GM23338 (cell line): ENCODE measurements at regions not wholly inside any gene's neighbourhood (a gene's known extent, or its start where the extent isn't known, plus 50 kb on each side); places are given as distances from the start of the nearest gene placed in this dataset.

Source experiments
- CREB1 ChIP-seq: fragments of 250-450 bp; sonication (Bioruptor Pico); IDR thresholded peaks from 2 replicates; pipeline ENCODE4 v1.5.0; 2020; ENCODE audit warnings: low read depth, mild to moderate bottlenecking, moderate library complexity
- CTCF ChIP-seq, 2 experiments: fragments of 200-600 bp in 1 of 2; sonication (generic) in 1 of 2; conservative IDR thresholded peaks; 2 replicates each; pipeline versions ENCODE4 v1.5.1 to v1.6.1; 2016 to 2017; ENCODE audit warnings: antibody characterized with exemption in 2 of 2, low read depth in 2 of 2, mild to moderate bottlenecking in 2 of 2, moderate library complexity in 1 of 2
- EZH2 ChIP-seq: fragments of 200-600 bp; sonication (generic); IDR thresholded peaks from one replicate; pipeline ENCODE4 v1.8.0; 2017; ENCODE audit warnings: antibody characterized with exemption, mild to moderate bottlenecking, low read depth; ENCODE audit not compliant: unreplicated experiment
- EZH2phosphoT487 ChIP-seq: fragments of 200-600 bp; sonication (generic); IDR thresholded peaks from one replicate; pipeline ENCODE4 v1.8.1; 2018; ENCODE audit warnings: antibody characterized with exemption; ENCODE audit not compliant: unreplicated experiment
- JUNB ChIP-seq: IDR thresholded peaks from one replicate; pipeline ENCODE4 v1.6.1; 2016; ENCODE audit warnings: antibody characterized with exemption; ENCODE audit not compliant: unreplicated experiment
- NANOG ChIP-seq: IDR thresholded peaks from 2 replicates; pipeline ENCODE4 v1.6.1; 2016; ENCODE audit warnings: antibody characterized with exemption, borderline replicate concordance
- POLR2AphosphoS5 ChIP-seq: IDR thresholded peaks from 2 replicates; pipeline ENCODE4 v1.6.1; 2016; ENCODE audit warnings: antibody characterized with exemption, low read depth
- REST ChIP-seq: IDR thresholded peaks from one replicate; pipeline ENCODE4 v1.6.1; 2018; ENCODE audit warnings: antibody characterized with exemption; ENCODE audit not compliant: unreplicated experiment
- STAT1 ChIP-seq: IDR thresholded peaks from one replicate; pipeline ENCODE4 v1.6.1; 2016; ENCODE audit warnings: antibody characterized with exemption; ENCODE audit not compliant: unreplicated experiment
- ZNF331 ChIP-seq: fragments of 250-450 bp; sonication (Bioruptor Pico); IDR thresholded peaks from 2 replicates; pipeline ENCODE4 v1.5.0; 2020; ENCODE audit warnings: low read depth, mild to moderate bottlenecking, moderate library complexity

- no peak for TF ChIP-seq CTCF (conservative IDR thresholded peaks at IDR 0.05; ENCODE audit: low read depth in 2 of 2)
- TF ChIP-seq STAT1, result no peak
- no peak for TF ChIP-seq POLR2AphosphoS5
- no peak for TF ChIP-seq EZH2phosphoT487
- no peak for TF ChIP-seq EZH2
- no peak for TF ChIP-seq CREB1 (CRISPR knock-in tag)
- TF ChIP-seq REST, result no peak
- TF ChIP-seq NANOG, result no peak
- no peak for TF ChIP-seq JUNB
- no peak for TF ChIP-seq ZNF331 (CRISPR knock-in tag)
These were observed 671.1 kb downstream of the RNF144A start for GRCh38 chr2:7588295-7588694.
